GM23338 (cell line): ENCODE measurements at regions not wholly inside any gene's neighbourhood (a gene's known extent, or its start where the extent isn't known, plus 50 kb on each side); places are given as distances from the start of the nearest gene placed in this dataset.

Experiments
- ETS1 ChIP-seq: IDR thresholded peaks from 2 replicates; pipeline ENCODE4 v1.6.1; 2016; ENCODE audit warnings: antibody characterized with exemption
- EZH2phosphoT487 ChIP-seq: fragments of 200-600 bp; sonication (generic); IDR thresholded peaks from one replicate; pipeline ENCODE4 v1.8.1; 2018; ENCODE audit warnings: antibody characterized with exemption; ENCODE audit not compliant: unreplicated experiment
- JUNB ChIP-seq: IDR thresholded peaks from one replicate; pipeline ENCODE4 v1.6.1; 2016; ENCODE audit warnings: antibody characterized with exemption; ENCODE audit not compliant: unreplicated experiment
- NANOG ChIP-seq: IDR thresholded peaks from 2 replicates; pipeline ENCODE4 v1.6.1; 2016; ENCODE audit warnings: antibody characterized with exemption, borderline replicate concordance
- REST ChIP-seq: IDR thresholded peaks from one replicate; pipeline ENCODE4 v1.6.1; 2018; ENCODE audit warnings: antibody characterized with exemption; ENCODE audit not compliant: unreplicated experiment
- STAT1 ChIP-seq: IDR thresholded peaks from one replicate; pipeline ENCODE4 v1.6.1; 2016; ENCODE audit warnings: antibody characterized with exemption; ENCODE audit not compliant: unreplicated experiment
- ZNF114 ChIP-seq: fragments of 250-450 bp; sonication (Bioruptor Pico); IDR thresholded peaks from 2 replicates; pipeline ENCODE4 v1.5.0; 2020; ENCODE audit warnings: mild to moderate bottlenecking, moderate library complexity
- TF ChIP-seq, protein P1 (sequence below): fragments of 250-450 bp; sonication (Bioruptor Pico); IDR thresholded peaks from 2 replicates; pipeline ENCODE4 v1.5.0; 2020; ENCODE audit warnings: mild to moderate bottlenecking, moderate library complexity

GRCh38 chr3:4207672-4208071 lies 95.5 kb upstream of the SETMAR start (continued):
- TF ChIP-seq, protein P1, sequence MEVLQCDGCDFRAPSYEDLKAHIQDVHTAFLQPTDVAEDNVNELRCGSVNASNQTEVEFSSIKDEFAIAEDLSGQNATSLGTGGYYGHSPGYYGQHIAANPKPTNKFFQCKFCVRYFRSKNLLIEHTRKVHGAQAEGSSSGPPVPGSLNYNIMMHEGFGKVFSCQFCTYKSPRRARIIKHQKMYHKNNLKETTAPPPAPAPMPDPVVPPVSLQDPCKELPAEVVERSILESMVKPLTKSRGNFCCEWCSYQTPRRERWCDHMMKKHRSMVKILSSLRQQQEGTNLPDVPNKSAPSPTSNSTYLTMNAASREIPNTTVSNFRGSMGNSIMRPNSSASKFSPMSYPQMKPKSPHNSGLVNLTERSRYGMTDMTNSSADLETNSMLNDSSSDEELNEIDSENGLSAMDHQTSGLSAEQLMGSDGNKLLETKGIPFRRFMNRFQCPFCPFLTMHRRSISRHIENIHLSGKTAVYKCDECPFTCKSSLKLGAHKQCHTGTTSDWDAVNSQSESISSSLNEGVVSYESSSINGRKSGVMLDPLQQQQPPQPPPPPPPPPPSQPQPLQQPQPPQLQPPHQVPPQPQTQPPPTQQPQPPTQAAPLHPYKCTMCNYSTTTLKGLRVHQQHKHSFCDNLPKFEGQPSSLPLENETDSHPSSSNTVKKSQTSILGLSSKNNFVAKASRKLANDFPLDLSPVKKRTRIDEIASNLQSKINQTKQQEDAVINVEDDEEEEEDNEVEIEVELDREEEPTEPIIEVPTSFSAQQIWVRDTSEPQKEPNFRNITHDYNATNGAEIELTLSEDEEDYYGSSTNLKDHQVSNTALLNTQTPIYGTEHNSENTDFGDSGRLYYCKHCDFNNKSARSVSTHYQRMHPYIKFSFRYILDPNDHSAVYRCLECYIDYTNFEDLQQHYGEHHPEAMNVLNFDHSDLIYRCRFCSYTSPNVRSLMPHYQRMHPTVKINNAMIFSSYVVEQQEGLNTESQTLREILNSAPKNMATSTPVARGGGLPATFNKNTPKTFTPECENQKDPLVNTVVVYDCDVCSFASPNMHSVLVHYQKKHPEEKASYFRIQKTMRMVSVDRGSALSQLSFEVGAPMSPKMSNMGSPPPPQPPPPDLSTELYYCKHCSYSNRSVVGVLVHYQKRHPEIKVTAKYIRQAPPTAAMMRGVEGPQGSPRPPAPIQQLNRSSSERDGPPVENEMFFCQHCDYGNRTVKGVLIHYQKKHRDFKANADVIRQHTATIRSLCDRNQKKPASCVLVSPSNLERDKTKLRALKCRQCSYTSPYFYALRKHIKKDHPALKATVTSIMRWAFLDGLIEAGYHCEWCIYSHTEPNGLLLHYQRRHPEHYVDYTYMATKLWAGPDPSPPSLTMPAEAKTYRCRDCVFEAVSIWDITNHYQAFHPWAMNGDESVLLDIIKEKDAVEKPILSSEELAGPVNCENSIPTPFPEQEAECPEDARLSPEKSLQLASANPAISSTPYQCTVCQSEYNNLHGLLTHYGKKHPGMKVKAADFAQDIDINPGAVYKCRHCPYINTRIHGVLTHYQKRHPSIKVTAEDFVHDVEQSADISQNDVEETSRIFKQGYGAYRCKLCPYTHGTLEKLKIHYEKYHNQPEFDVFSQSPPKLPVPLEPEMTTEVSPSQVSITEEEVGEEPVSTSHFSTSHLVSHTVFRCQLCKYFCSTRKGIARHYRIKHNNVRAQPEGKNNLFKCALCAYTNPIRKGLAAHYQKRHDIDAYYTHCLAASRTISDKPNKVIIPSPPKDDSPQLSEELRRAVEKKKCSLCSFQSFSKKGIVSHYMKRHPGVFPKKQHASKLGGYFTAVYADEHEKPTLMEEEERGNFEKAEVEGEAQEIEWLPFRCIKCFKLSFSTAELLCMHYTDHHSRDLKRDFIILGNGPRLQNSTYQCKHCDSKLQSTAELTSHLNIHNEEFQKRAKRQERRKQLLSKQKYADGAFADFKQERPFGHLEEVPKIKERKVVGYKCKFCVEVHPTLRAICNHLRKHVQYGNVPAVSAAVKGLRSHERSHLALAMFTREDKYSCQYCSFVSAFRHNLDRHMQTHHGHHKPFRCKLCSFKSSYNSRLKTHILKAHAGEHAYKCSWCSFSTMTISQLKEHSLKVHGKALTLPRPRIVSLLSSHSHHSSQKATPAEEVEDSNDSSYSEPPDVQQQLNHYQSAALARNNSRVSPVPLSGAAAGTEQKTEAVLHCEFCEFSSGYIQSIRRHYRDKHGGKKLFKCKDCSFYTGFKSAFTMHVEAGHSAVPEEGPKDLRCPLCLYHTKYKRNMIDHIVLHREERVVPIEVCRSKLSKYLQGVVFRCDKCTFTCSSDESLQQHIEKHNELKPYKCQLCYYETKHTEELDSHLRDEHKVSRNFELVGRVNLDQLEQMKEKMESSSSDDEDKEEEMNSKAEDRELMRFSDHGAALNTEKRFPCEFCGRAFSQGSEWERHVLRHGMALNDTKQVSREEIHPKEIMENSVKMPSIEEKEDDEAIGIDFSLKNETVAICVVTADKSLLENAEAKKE (CRISPR knock-in tag), result no peak
- TF ChIP-seq STAT1 (no peak), ZNF114 (CRISPR knock-in tag) (no peak), NANOG (no peak), ETS1 (no peak), EZH2phosphoT487 (no peak), JUNB (no peak), REST (no peak)
